H9 (cell line): ENCODE measurements at regions not wholly inside any gene's neighbourhood (a gene's known extent, or its start where the extent isn't known, plus 50 kb on each side); places are given as distances from the start of the nearest gene placed in this dataset.

ENCODE experiments used
- DNase-seq: peaks from one replicate; pipeline ENCODE4 v3.0.0-alpha.2; 2017
- H2AFZ ChIP-seq: one replicate; pipeline ENCODE4 v1.6.1; 2013; ENCODE audit warnings: mild to moderate bottlenecking, low read length, control low read depth, moderate library complexity
- H2AK5ac ChIP-seq: 2 replicates; pipeline ENCODE4 v1.6.1; 2013; ENCODE audit warnings: low read length, control low read depth, mixed read lengths; ENCODE audit not compliant: insufficient read length
- H2BK120ac ChIP-seq: one replicate; pipeline ENCODE4 v1.6.1; 2013; ENCODE audit warnings: low read depth, mild to moderate bottlenecking, low read length, control low read depth, inconsistent platforms; ENCODE audit not compliant: poor library complexity, severe bottlenecking
- H2BK12ac ChIP-seq: 2 replicates; pipeline ENCODE4 v1.6.1; 2013; ENCODE audit warnings: low read length, control low read depth, mixed read lengths, low read depth; ENCODE audit not compliant: insufficient read length
- H2BK15ac ChIP-seq: 2 replicates; pipeline ENCODE4 v1.6.1; 2013; ENCODE audit warnings: low read depth, low read length, control low read depth
- H2BK20ac ChIP-seq: one replicate; pipeline ENCODE4 v1.6.1; 2013; ENCODE audit warnings: low read depth, mild to moderate bottlenecking, low read length, control low read depth, inconsistent platforms; ENCODE audit not compliant: poor library complexity, severe bottlenecking
- H2BK5ac ChIP-seq: 2 replicates; pipeline ENCODE4 v1.6.1; 2013; ENCODE audit warnings: low read length, control low read depth, mixed read lengths; ENCODE audit not compliant: insufficient read length
- H3K14ac ChIP-seq: 2 replicates; pipeline ENCODE4 v1.6.1; 2013; ENCODE audit warnings: low read length, control low read depth; ENCODE audit not compliant: insufficient read depth
- H3K18ac ChIP-seq: 2 replicates; pipeline ENCODE4 v1.6.1; 2013; ENCODE audit warnings: low read depth, mild to moderate bottlenecking, mixed read lengths, low read length, control low read depth; ENCODE audit not compliant: insufficient read length
- H3K23ac ChIP-seq: 2 replicates; pipeline ENCODE4 v1.6.1; 2013; ENCODE audit warnings: low read length, control low read depth, mixed read lengths, low read depth; ENCODE audit not compliant: insufficient read length
- H3K23me2 ChIP-seq: 2 replicates; pipeline ENCODE4 v1.6.1; 2013; ENCODE audit warnings: low read depth, mild to moderate bottlenecking, mixed read lengths, low read length, control low read depth; ENCODE audit not compliant: insufficient read length, poor library complexity, severe bottlenecking
- H3K27ac ChIP-seq: 2 replicates; pipeline ENCODE4 v1.5.1; 2013; ENCODE audit warnings: low read length, control low read depth, mixed read lengths, low read depth; ENCODE audit not compliant: insufficient read length
- H3K27me3 ChIP-seq: 2 replicates; pipeline ENCODE4 v1.6.1; 2013; ENCODE audit warnings: low read length, control low read depth, inconsistent platforms; ENCODE audit not compliant: insufficient read depth
- H3K4ac ChIP-seq: 2 replicates; pipeline ENCODE4 v1.6.1; 2013; ENCODE audit warnings: low read depth, mild to moderate bottlenecking, control low read depth, inconsistent platforms, low read length, moderate library complexity
- H3K4me1 ChIP-seq: 2 replicates; pipeline ENCODE4 v1.6.1; 2013; ENCODE audit warnings: low read length, control low read depth, inconsistent platforms; ENCODE audit not compliant: insufficient read depth
- H3K4me2 ChIP-seq: 2 replicates; pipeline ENCODE4 v1.6.1; 2013; ENCODE audit warnings: low read length, control low read depth, mixed read lengths; ENCODE audit not compliant: insufficient read length, insufficient read depth
- H3K56ac ChIP-seq: 2 replicates; pipeline ENCODE4 v1.6.1; 2013; ENCODE audit warnings: low read depth, mild to moderate bottlenecking, mixed read lengths, low read length, control low read depth; ENCODE audit not compliant: insufficient read length
- H3K79me1 ChIP-seq: 2 replicates; pipeline ENCODE4 v1.6.1; 2013; ENCODE audit warnings: low read depth, mild to moderate bottlenecking, moderate library complexity, low read length, control low read depth, inconsistent platforms; ENCODE audit not compliant: insufficient read depth, poor library complexity, severe bottlenecking
- H3K79me2 ChIP-seq: 2 replicates; pipeline ENCODE4 v1.6.1; 2013; ENCODE audit warnings: low read length, control low read depth, inconsistent platforms; ENCODE audit not compliant: insufficient read depth
- H3K9ac ChIP-seq: 2 replicates; pipeline ENCODE4 v1.6.1; 2013; ENCODE audit warnings: low read length, control low read depth, mixed read lengths; ENCODE audit not compliant: insufficient read length; ENCODE audit errors: extremely low read depth
- H3K9me3 ChIP-seq: one replicate; pipeline ENCODE4 v1.6.1; 2013; ENCODE audit warnings: low read depth, low read length, inconsistent platforms; ENCODE audit not compliant: control insufficient read depth
- H3T11ph ChIP-seq: one replicate; pipeline ENCODE4 v1.6.1; 2013; ENCODE audit warnings: mild to moderate bottlenecking, low read length, control low read depth, inconsistent platforms
- H4K20me1 ChIP-seq: one replicate; pipeline ENCODE4 v1.6.1; 2013; ENCODE audit not compliant: control insufficient read depth, insufficient read length, insufficient read depth
- H4K5ac ChIP-seq: 2 replicates; pipeline ENCODE4 v1.6.1; 2013; ENCODE audit warnings: low read depth, mild to moderate bottlenecking, mixed read lengths, low read length, control low read depth; ENCODE audit not compliant: insufficient read length
- H4K8ac ChIP-seq: replicated peaks from 2 replicates; pipeline ENCODE4 v1.6.1; 2013; ENCODE audit warnings: low read length, control low read depth, mixed read lengths, low read depth; ENCODE audit not compliant: insufficient read length
- H4K91ac ChIP-seq: 2 replicates; pipeline ENCODE4 v1.6.1; 2013; ENCODE audit warnings: low read depth, mild to moderate bottlenecking, moderate library complexity, mixed read lengths, low read length, control low read depth; ENCODE audit not compliant: insufficient read length
- H3K27ac Mint-ChIP-seq, 3 experiments: 2 replicates in 2 of 3; 3 replicates in 1 of 3; pipeline ENCODE4 v1.8.0; 2020 to 2021; ENCODE audit warnings: mixed read lengths in 3 of 3, mild to moderate bottlenecking in 1 of 3, moderate library complexity in 1 of 3
- H3K27me3 Mint-ChIP-seq: 2 replicates; pipeline ENCODE4 v1.8.0; 2021; ENCODE audit warnings: low read depth, mild to moderate bottlenecking, moderate library complexity, mixed read lengths
- H3K36me3 Mint-ChIP-seq, 3 experiments: 2 replicates in 2 of 3; 3 replicates in 1 of 3; pipeline ENCODE4 v1.8.0; 2020 to 2021; ENCODE audit warnings: low read depth in 3 of 3, mixed read lengths in 3 of 3; ENCODE audit not compliant: insufficient read depth in 1 of 3
- H3K4me1 Mint-ChIP-seq, 2 experiments: 2 replicates each; pipeline ENCODE4 v1.8.0; 2020; ENCODE audit warnings: mixed read lengths in 2 of 2
- H3K4me3 Mint-ChIP-seq, 2 experiments: 2 replicates in 1 of 2; 3 replicates in 1 of 2; pipeline ENCODE4 v1.8.0; 2020 to 2021; ENCODE audit warnings: mild to moderate bottlenecking in 2 of 2, mixed read lengths in 2 of 2, moderate library complexity in 1 of 2
- H3K9me3 Mint-ChIP-seq, 2 experiments: 2 replicates in 1 of 2; 3 replicates in 1 of 2; pipeline ENCODE4 v1.8.0; 2020; ENCODE audit warnings: mild to moderate bottlenecking in 2 of 2, mixed read lengths in 2 of 2, moderate library complexity in 1 of 2
- WGBS: extraction: QIAGEN DNeasy Blood & Tissue Kit; methylation state at CpG from one replicate; pipeline ENCODE4 v1.1.7; 2013; ENCODE audit warnings: missing lambda C conversion rate, low lambda C conversion rate, mixed read lengths; ENCODE audit not compliant: insufficient read length; ENCODE audit errors: extremely low coverage; 5-methylcytosine and 5-hydroxymethylcytosine counted together
- TF ChIP-seq, protein P1 (sequence below): fragments of 200-600 bp; sonication (generic); conservative IDR thresholded peaks from 3 replicates; pipeline ENCODE4 v1.8.0; 2021; ENCODE audit warnings: antibody characterized with exemption, mild to moderate bottlenecking

GRCh38 chr20:20892328-20892727 is 179.9 kb upstream of the RALGAPA2 start:
- no CpG with 5 or more reads among the region's 5 CpGs for WGBS

More at GRCh38 chr20:20892328-20892727, 179.9 kb upstream of the RALGAPA2 start:
- Histone ChIP-seq H2AFZ (no peak overlapping the region), H3K4ac (no peak overlapping the region), H3K14ac (no peak overlapping the region; the same call in 1 of the 2 replicates), H4K5ac (no peak overlapping the region), H3K27ac (no peak overlapping the region), H3K23me2 (no peaks in the 10 kb centered on the region), H2BK120ac (no peak overlapping the region), H2BK12ac (no peak overlapping the region), H4K8ac (no peak overlapping the region), H3K4me1 (peaks cover 7% of the 10 kb centered on the region; the same call in 1 of the 2 replicates), H3K23ac (no peak overlapping the region), H2BK20ac (no peak overlapping the region), H2AK5ac (no peak overlapping the region), H3K56ac (no peak overlapping the region), H3K18ac (no peak overlapping the region), H3K4me2 (no peak overlapping the region), H3T11ph (no peak overlapping the region), H4K91ac (no peak overlapping the region), H3K79me1 (no peaks in the 10 kb centered on the region), H2BK5ac (no peak overlapping the region), H3K79me2 (no peaks in the 10 kb centered on the region), H3K9me3 (no peaks in the 10 kb centered on the region), H2BK15ac (no peak overlapping the region), H3K9ac (no peak overlapping the region), H3K27me3 (no peaks in the 10 kb centered on the region), H4K20me1 (no peaks in the 10 kb centered on the region)
- no peak overlapping the region; a peak in 1 of 7 replicates for H3K27ac Mint-ChIP-seq
- no peak for DNase-seq
- no peaks in the 10 kb centered on the region for H3K36me3 Mint-ChIP-seq
- TF ChIP-seq, protein P1, sequence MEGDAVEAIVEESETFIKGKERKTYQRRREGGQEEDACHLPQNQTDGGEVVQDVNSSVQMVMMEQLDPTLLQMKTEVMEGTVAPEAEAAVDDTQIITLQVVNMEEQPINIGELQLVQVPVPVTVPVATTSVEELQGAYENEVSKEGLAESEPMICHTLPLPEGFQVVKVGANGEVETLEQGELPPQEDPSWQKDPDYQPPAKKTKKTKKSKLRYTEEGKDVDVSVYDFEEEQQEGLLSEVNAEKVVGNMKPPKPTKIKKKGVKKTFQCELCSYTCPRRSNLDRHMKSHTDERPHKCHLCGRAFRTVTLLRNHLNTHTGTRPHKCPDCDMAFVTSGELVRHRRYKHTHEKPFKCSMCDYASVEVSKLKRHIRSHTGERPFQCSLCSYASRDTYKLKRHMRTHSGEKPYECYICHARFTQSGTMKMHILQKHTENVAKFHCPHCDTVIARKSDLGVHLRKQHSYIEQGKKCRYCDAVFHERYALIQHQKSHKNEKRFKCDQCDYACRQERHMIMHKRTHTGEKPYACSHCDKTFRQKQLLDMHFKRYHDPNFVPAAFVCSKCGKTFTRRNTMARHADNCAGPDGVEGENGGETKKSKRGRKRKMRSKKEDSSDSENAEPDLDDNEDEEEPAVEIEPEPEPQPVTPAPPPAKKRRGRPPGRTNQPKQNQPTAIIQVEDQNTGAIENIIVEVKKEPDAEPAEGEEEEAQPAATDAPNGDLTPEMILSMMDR = no peak
- peaks cover 64 to 66% of the 10 kb centered on the region in 2 experiments for H3K4me1 Mint-ChIP-seq
- H3K9me3 Mint-ChIP-seq = no peaks in the 10 kb centered on the region
- peaks cover 14% of the 10 kb centered on the region for H3K27me3 Mint-ChIP-seq
- no peak overlapping the region; a peak in 1 of 5 replicates for H3K4me3 Mint-ChIP-seq
